ENCODE measurements at regions not wholly inside any gene's neighbourhood (a gene's known extent, or its start where the extent isn't known, plus 50 kb on each side); places are given as distances from the start of the nearest gene placed in this dataset.

- H3K9me3 ChIP-seq (replicated peaks), result no peaks in the 10 kb centered on the region
- no peak for DNase-seq
- no peaks in the 10 kb centered on the region for H3K4me1 ChIP-seq
- H3K36me3 ChIP-seq, result no peaks in the 10 kb centered on the region
- H3K4me3 ChIP-seq, result no peak overlapping the region
- peaks cover 11% of the 10 kb centered on the region for H3K27me3 ChIP-seq (ENCODE audit: low read depth)
- intact Hi-C loops (cut with micrococcal nuclease), result no loop called here
- no peak overlapping the region for H3K27ac ChIP-seq (replicated peaks)
- no peak for TF ChIP-seq CTCF (IDR thresholded peaks at IDR 0.05; ENCODE audit: borderline replicate concordance)
Observed at GRCh38 chr1:13878021-13878420, 178.0 kb downstream of the PRDM2 start.

GRCh38 chr1:13878451-13878850 is 178.5 kb downstream of the PRDM2 start:
- intact Hi-C loops (cut with micrococcal nuclease), result no loop called here
- no peak for TF ChIP-seq CTCF (IDR thresholded peaks at IDR 0.05; ENCODE audit: borderline replicate concordance)
- no peak overlapping the region for H3K27ac ChIP-seq (replicated peaks)

DNA sequence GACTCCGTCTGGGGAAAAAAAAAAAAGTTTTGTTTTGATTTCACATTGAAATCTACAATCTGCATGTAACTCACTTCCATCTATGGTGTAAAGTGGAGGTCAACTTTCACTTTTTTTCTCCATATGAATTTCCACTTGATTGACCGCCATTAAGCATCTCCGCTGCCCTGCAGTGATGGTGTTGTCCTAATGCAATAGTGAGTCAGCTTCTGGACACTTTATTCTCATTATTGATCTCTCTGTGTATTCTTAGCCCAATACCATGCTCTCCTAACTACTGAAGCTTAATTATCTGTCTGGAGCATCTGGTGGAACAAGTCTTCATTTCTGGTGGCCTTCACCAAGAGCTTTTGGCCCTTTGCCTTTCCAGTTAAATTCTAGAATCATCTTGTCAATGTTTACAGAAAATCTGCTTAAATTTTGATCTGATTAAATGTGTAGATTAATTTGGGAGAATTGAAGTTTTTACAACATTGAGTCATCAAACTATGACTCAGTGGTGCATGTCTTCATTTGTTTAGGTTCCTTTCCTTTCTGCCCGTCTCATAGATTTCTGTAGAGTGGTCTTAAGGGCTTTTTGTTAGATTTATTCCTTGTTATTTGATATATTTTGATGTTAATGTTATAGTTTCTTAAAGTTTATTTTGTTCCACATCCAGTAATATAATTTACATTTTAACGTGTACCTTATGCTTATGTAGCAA is 181.5 kb downstream of the PRDM2 start:
- Histone ChIP-seq H3K9me3 (replicated peaks) (no peaks in the 10 kb centered on the region), H3K27me3 (ENCODE audit: low read depth) (peaks cover 11% of the 10 kb centered on the region), H3K36me3 (no peaks in the 10 kb centered on the region), H3K4me3 (no peak overlapping the region), H3K27ac (replicated peaks) (no peak overlapping the region), H3K4me1 (no peaks in the 10 kb centered on the region)
- no peak for DNase-seq
- TF ChIP-seq CTCF (IDR thresholded peaks at IDR 0.05; ENCODE audit: borderline replicate concordance), result no peak
- intact Hi-C loops (cut with micrococcal nuclease), result no loop called here

More at GRCh38 chr1:13878451-13878850, 178.5 kb downstream of the PRDM2 start:
- no peaks in the 10 kb centered on the region for H3K4me1 ChIP-seq
- DNase-seq, result no peak
- H3K9me3 ChIP-seq (replicated peaks), result no peaks in the 10 kb centered on the region
- H3K27me3 ChIP-seq (ENCODE audit: low read depth), result peaks cover 10% of the 10 kb centered on the region
- no peaks in the 10 kb centered on the region for H3K36me3 ChIP-seq
- H3K4me3 ChIP-seq, result no peak overlapping the region

- Histone ChIP-seq H3K4me3 (no peak overlapping the region), H3K27me3 (ENCODE audit: low read depth) (peaks cover 73% of the 10 kb centered on the region), H3K36me3 (no peaks in the 10 kb centered on the region), H3K9me3 (replicated peaks) (peaks cover 6% of the 10 kb centered on the region), H3K27ac (replicated peaks) (no peak overlapping the region), H3K4me1 (peaks cover 13% of the 10 kb centered on the region)
- intact Hi-C loops (cut with micrococcal nuclease), result no loop called here
- no peak for DNase-seq
- TF ChIP-seq CTCF (IDR thresholded peaks at IDR 0.05; ENCODE audit: borderline replicate concordance), result no peak
Observed at GRCh38 chr1:13888351-13888986, 188.5 kb downstream of the PRDM2 start.

GRCh38 chr1:13889495-13889894 is 189.5 kb downstream of the PRDM2 start:
- intact Hi-C loops (cut with micrococcal nuclease), result no loop called here
- DNase-seq, result no peak
- H3K9me3 ChIP-seq (replicated peaks), result peaks cover 6% of the 10 kb centered on the region
- no peak for TF ChIP-seq CTCF (IDR thresholded peaks at IDR 0.05; ENCODE audit: borderline replicate concordance)
- H3K27ac ChIP-seq (replicated peaks), result no peak overlapping the region
- peaks cover 14% of the 10 kb centered on the region for H3K4me1 ChIP-seq
- peaks cover 83% of the 10 kb centered on the region for H3K27me3 ChIP-seq (ENCODE audit: low read depth)
- no peaks in the 10 kb centered on the region for H3K36me3 ChIP-seq
- no peak overlapping the region for H3K4me3 ChIP-seq

All from left ventricle myocardium inferior (tissue), 1 donor.